SK-N-DZ (cell line): ENCODE measurements at regions not wholly inside any gene's neighbourhood (a gene's known extent, or its start where the extent isn't known, plus 50 kb on each side); places are given as distances from the start of the nearest gene placed in this dataset.
A peak's percentile ranks its signal among the peaks of the same experiment; 100 is the strongest.

Experiments used
- DNase-seq: peaks from one replicate; pipeline ENCODE4 v3.0.0-alpha.2; 2015; ENCODE audit warnings: low spot score

GRCh38 chr6:134866563-134866962 lies 83.3 kb downstream of the ALDH8A1 start:
- no peak for DNase-seq

DNA sequence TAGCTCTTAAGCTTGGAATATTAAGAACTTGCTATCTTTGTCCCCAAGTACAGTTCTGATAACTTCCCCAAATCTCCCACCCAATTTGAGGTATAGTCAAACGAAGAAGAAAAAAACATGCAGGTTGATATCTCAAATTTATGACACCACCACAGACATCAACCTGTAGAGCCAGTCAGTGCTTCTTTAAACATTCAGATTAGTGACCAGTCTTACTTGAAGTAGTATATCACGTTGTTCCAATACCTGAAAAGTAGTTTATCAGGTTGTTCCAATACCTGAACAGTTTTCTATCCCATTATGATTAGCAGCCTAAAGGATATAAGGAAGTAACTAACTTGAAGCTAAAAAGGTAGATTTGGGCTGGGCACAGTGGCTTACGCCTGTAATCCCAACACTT lies 85.3 kb downstream of the ALDH8A1 start:
- DNase-seq: no peak

DNA sequence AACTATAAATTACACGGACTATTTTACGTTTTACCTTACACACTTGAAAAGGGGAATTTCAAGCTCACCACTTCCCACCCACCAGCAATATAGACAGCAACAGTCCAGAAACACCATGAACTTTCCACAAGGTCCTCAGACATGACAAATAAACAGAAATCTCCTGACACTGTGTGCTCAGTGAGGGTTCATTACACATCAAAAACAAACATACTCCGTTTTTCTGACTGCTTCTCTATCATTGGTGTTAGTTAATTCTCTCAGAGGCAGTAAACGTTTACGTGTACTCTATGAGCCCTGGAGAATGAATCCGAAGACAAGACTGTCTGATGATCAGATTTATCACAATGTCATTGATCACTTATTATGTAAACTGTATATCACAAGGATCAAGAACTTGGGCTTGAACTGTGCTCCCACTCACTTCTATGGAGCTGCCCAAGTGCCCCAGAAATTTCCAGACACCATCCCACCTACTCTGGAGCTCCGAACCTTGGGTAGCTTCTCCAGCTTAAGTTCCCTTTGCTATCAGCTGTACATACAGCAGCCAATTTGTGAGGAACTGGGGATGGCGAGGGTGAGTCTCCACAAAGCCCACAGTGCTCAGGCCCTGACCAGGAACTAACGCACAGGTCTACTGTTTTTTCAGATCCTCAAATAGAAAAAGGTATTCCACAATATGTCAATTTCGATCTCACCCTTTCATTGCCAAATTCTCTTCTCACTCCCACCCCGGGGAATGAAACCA lies 86.0 kb downstream of the ALDH8A1 start:
- no peak for DNase-seq

- no peak for DNase-seq
Measured at GRCh38 chr6:134854366-134854765, 95.5 kb downstream of the ALDH8A1 start.

DNA sequence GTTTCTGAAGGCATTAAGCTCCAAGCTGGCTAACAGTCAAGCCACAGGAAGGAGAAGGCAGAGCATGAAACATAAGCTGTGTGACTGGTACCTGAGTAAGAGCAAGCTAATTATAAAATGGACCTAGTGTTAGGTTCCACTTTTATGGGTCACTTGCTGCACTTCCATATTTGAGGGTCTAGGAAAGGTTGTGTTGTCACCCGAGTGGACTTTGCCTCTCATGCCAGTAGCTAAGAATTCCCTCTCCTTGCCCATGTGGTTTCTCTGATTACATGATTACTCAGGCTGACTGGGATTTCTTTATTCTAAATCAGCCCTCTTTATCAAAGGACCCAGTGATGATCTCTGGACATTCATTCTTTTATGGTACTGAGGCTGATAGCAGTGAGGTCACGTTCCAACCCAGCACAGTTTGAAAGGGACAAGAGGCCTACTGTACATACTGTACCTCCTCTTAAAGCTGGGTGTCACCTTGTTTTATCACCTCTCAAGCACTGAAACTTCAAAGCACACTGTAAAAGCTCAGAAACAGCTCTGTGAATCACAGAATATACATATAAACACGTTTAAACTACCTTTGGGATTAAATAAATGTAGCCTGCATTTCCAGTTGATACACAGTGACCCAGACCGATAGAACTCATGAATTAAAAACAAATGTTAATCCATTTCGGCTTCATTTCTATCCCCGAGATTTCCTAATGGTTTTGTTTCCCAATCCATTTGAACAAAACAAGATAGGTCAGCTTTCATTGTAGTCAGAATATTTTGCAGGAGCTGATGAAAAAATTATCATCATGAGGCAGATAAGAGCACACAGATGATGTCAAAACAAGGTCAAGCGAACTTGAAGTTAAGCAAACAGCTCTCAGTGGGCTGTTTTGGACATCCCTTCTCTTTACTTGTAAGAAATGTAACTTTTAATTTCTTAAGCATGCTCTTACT lies 96.5 kb downstream of the ALDH8A1 start:
- no peak for DNase-seq

DNA sequence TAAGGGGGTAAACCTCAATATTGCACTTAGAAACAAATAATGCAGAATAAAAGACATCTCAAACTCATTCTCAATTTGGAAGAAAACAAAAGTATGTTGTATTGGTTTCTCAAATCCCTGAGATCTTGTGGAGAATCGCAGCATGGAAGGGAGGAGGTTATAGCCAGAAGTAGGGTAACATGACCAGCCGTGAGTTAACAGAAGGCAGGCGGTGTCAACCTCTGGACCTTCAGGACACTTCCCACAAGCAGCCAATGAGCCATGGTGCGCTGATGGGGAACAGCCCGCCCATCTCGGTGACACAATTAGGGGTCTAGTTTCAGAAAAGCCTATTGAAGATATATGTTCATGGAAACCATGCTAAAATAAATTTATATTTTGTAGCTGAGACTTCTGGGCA lies 98.4 kb downstream of the ALDH8A1 start:
- no peak for DNase-seq

DNA sequence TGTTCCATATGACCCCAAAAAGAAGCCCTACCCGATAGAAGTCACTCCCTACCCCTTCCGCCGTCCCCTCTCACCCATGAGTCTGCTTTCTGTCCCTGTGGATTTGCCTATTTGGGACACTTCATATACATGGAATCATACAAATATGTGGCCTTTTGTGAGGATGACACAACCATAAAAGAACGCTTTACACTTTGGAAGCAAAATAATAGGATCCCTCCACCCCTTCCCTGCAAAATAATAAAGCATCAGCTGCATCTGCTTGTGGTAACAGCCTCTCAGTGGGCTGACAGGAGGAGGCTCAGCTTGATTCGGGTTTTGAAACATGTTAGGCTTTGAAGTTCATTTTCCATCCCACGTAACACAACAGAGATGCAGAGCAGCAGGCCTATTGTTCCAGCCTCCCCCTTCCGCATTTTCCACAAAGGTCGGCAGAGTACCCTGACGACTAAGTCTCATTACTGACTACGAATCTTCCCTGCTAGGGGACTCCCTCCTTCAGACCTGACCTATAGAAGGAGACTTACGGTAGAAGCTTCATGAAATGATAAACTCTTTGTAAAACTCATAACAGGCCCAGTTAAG lies 99.1 kb downstream of the ALDH8A1 start:
- no peak for DNase-seq

DNA sequence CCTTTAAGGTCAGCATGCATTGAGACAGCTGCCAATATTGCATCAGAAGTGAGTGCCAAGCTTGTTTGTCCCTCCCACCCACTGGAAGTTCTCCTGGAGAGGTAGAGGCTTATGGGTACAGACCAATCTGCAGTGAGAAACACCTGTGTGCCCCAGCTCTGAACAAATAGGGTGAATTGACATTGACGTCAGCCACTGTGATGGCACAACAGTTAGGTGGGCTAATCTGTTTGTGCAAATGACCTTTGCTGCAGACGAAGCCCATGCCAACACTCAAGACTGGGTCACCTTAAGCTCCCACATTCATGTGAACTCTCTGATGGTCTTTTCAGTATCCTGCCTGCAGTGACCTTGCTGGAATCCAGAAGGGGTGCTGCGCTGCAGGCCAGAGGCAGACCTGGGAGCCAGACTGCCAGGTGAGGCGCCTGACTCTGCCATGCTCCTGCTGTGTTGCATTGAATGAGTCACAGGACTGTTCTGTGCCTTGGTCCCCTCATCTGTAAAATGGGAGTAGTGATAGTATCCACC lies 99.9 kb downstream of the ALDH8A1 start:
- DNase-seq: no peak

DNA sequence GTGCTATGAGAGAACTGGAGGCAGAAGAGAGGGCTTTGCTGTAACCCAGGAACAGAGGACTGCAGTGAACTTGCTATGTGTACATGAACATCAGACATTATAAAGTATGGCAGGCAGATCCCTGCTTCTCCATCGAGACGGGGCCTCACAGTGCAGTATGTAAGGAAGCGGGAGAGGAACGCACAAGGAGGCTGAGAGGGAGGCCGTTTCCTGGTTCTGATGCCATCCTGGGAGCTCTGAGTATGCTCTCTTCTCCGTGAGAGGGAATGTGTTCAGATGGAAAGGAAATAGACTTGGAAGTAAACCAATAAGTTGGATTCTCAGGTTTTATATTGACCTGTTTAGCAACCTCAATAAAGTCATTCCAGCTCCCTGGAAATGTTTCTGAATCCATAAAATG lies 101.8 kb downstream of the ALDH8A1 start:
- no peak for DNase-seq

DNA sequence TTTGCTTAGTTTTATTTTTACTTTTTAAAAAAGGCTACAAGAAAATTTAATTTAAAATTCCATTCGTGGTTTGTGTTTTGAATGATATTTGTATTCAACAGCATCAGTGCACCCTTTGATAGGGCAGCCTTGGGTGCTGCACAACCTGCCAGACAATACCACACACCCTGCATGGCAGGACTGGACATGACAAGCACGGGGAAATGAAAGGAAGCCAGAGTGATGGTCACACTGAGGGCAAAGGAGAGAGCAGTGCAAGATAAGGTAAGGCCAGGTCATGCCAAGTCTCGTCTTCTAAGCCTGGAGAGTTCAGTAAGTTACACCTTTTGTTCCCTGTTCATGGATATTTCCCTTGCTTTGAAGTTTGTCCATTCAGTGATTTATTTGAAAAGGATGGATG lies 103.0 kb downstream of the ALDH8A1 start:
- no peak for DNase-seq

- DNase-seq: peak; percentile 73
Measured at GRCh38 chr6:134846031-134846430, 103.9 kb downstream of the ALDH8A1 start.

- no peak for DNase-seq
Measured at GRCh38 chr6:134844120-134844519, 105.8 kb downstream of the ALDH8A1 start.

- no peak for DNase-seq
Measured at GRCh38 chr6:134840086-134840867, 109.6 kb downstream of the ALDH8A1 start.

- DNase-seq: no peak
Measured at GRCh38 chr6:134835993-134836392, 113.9 kb downstream of the ALDH8A1 start.

DNA sequence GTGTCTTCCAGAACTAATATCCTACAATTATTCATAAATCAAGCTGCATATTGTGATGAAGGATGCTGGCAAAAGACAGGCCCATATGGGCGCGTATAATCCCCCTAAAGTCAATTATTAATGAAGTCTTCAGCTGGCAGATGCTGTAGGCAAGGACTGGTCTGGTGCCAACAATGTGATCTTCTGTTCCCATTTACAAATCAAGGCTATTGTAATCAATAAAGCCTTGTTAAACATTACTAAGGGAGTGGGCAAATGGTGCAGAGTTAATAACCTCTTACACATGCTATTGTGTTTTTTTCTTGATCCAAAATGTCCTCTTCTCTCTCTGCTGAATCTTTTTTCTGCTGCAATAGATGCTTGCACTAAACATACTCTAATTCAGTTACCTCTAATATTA lies 119.0 kb downstream of the ALDH8A1 start:
- DNase-seq: no peak

- no peak for DNase-seq
Measured at GRCh38 chr6:134830194-134830593, 119.7 kb downstream of the ALDH8A1 start.

DNA sequence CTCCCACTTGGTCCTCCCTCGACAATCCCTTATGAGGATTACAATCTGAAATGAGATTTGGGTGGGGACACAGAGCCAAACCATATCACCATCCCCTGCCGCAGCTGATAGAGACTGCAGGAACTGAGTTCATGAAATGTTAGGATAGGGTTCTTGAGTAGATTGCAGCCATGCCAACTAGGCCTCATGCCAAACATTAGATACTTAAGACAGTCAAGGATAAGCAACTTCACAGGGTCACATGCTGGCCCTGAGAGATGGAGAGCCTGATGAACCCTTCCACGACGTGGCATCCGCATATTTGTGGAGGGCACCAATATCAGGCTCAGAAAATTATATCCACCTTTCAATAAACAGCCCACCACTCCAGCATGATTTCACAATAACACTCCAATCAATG lies 121.3 kb downstream of the ALDH8A1 start:
- no peak for DNase-seq

- no peak for DNase-seq
Measured at GRCh38 chr6:134826889-134827737, 122.8 kb downstream of the ALDH8A1 start.

DNA sequence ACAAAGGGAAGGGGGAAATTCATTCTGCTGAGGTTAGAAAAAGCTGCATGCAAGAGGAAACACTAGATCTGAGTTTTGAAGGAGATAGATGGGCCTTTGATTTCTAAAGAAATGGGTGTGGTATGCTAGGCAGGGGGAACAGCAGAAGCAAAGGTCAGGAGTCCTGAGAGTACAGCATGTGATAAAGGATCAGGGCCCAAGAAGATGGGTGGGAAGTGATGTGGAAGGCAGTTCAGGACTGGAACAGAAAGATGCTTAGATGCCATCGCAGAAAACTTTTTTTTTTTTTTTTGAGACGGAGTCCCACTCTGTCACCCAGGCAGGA lies 126.2 kb downstream of the ALDH8A1 start:
- no peak for DNase-seq

DNA sequence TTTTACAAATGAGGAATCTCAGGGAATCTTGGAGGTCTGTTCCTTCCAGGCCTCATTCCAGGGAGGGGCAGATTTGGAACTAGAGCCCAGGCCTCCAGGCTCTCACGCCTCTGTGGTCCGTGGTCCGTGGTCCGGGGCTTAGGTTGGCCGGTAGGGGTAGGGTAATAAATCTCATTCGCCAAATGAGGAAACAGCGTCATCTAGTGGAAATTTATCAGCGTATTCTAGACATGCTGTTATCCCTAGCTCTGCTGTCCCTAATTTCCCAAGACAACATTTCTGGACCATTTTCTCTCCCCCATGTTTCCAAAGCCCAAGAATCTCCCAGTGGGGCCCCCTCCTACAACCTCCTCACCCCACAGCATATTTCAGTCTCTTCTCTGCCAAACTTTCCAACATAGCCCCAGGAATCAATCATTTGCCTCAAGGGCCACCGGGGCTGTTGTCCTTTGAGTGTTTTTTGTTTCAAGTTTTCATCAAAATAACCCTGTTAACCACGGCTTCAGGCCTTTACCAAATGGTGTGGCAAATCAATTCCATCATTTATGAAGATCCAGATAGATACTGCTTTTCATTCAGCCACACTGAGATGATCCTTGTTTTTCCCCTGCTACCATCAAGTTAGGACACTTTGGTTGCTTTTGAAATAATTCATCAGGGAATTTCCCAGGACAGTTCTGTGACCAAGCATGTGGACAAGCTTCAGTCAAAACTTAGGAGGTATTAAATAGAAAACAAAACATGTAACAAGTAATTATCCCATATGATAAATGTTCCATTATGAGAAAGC lies 126.8 kb downstream of the ALDH8A1 start:
- peak; percentile 52 for DNase-seq
